Putamen (tissue), 1 donor: ENCODE measurements at regions not wholly inside any gene's neighbourhood (a gene's known extent, or its start where the extent isn't known, plus 50 kb on each side); places are given as distances from the start of the nearest gene placed in this dataset.

Source experiments
- DNase-seq: peaks from one replicate; pipeline ENCODE4 v3.0.0-alpha.2; 2016; ENCODE audit warnings: low spot score

DNA sequence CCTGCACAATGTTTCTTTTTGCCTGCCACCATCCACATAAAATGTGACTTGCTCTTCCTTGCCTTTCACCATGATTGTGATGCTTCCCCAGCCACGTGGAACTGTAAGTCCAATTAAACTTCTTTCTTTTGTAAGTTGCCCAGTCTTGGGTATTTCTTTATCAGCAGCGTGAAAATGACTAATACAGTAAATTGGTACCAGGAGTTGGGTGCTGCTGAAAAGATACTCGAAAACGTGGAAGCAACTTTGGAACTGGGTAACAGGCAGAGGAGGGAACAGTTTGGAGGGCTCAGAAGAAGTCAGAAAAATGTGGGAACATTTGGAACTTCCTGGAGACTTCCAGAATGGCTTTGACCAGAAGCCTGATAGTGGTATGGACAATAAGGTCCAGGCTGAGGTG is 425.3 kb downstream of the GPATCH2 start:
- no peak for DNase-seq

DNA sequence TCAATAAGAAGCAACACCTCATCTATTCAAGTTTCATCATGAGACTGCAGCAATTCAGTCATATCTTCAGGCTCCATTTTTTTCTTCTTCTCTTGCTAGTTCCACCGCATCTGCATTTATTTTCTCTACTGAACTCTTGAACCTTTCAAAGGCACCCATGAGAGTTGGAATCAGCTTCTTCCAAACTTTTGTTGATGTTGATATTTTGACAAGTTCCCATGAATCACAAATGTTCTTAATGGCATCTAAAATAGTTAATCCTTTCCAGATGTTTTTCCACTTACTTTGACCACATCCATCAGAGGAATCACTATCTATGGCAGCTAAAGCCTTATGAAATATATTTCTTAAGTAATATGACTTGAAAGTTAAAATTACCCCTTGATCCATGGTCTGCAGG is 434.3 kb downstream of the GPATCH2 start:
- DNase-seq, result no peak

- no peak for DNase-seq
Observed at GRCh38 chr1:217193151-217193550, 437.7 kb downstream of the GPATCH2 start.

DNA sequence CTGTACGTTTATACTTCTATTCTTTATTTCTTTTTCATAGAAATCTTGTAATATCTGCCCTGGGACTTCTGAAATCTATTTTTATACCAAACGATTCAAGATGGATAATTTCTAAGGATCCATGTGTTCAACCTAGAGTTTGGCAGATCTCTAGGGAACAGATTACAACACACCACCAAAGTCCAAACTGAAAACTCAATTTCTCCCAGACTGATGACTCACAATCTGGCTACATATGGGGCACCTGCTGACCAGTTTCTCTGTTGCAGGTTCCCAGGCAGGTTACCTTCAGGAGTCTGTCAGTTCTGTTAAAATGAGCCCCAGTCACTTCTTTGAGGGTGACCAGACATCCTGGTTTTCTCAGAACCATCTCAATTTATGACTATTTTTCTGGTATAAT is 439.4 kb downstream of the GPATCH2 start:
- DNase-seq, result no peak

- no peak for DNase-seq
Observed at GRCh38 chr1:217190359-217190758, 440.5 kb downstream of the GPATCH2 start.

DNA sequence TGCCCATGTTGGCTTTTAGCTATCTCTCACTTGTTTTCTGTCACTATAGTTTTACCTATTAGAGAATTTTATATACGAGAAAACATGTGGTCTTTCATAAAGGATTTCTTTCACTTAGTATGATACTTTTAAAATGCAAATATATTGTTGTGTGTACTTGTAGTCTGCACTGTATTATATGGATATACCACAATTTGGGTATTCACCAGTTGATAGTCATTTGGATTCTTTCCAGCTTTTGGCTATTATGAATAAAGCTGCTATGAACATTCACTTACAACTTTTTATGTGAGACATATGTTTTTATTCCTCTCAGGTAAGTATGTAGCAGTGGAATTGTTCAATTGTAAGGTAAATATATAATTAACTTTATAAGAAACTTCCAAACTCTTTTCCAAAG is 441.5 kb downstream of the GPATCH2 start:
- DNase-seq, result no peak

GRCh38 chr1:217188280-217189237 is 442.3 kb downstream of the GPATCH2 start:
- DNase-seq, result no peak

GRCh38 chr1:217186664-217187063 is 444.2 kb downstream of the GPATCH2 start:
- DNase-seq, result no peak

DNA sequence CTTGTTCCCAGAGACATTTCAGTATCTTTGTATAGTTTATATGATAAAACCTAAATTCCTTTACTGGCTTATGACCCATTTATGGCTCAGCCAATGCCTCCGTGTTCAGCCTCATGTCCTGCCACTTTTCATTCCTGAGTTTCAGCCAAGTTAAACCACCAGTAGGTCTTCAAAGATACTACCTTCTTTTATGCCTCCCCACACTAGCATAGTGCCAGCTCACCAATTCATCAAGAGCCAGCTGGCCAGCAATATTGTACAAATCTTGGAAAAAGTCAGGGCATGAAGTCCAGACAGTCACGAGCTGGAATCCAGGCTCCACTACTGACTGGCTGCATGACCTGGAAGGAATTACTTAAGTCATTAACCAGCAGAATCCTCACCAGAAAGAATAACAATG is 446.0 kb downstream of the GPATCH2 start:
- DNase-seq, result no peak

DNA sequence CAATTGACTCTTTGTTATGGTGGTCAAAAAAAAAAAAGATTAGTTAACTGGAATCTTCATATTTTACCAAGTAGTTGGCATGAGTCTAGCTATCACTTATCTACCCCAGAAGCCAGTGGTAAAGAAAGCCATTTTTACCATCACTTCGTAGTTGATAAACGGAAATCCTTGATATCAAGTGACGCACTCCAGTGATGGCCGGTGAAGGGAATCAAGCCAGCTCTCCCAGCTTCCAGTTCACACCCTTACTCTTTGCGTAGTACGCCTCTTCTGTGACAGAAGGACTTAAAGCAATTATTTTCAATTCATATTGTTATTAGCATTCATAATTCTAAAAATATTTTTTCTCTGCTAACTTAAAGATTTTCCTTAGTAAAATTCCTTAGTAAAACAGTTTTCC is 447.9 kb downstream of the GPATCH2 start:
- DNase-seq, result no peak

GRCh38 chr1:217181756-217182155 is 449.1 kb downstream of the GPATCH2 start:
- no peak for DNase-seq

GRCh38 chr1:217181176-217181746 is 449.6 kb downstream of the GPATCH2 start:
- no peak for DNase-seq

- no peak for DNase-seq
Observed at GRCh38 chr1:217180443-217180842, 450.4 kb downstream of the GPATCH2 start.

GRCh38 chr1:217164403-217164802 is 441.2 kb upstream of the ESRRG start:
- no peak for DNase-seq

DNA sequence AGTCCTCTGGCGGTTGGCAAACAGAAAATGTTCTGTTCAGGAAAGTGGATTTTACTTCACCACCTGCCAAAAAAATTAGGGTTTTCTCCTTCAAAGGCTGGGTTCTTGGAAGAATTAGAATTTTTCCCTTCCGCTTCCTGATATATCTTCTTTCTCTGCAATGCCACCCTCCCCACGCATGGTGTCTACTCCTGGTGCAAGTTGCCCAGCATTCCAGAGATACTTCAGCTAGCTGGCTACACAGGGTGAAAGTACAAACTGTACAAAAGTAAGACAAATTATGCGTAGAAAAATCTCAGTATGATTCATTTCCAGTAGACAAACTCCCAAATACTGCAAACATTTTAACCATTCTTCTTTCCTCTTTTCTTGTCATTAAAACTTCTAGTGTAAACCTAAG is 430.1 kb upstream of the ESRRG start:
- DNase-seq, result no peak

DNA sequence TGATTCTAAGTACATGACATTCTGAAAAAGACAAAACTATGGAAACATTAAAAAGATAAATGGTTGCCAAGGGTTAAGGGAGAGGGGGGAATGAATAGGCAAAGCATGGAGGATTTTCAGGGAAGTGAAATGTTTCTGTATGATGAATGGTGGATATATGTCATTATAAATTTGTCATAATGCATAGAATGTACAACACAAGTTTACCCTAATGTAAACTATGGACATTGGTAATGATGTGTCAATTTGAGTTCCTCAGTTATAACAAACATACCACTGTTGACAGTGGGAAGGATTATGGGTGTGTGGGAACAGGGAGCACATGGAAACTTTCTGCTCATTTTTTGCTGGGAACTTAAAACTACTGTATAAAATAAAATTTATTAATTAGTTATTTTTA is 427.1 kb upstream of the ESRRG start:
- DNase-seq, result no peak

DNA sequence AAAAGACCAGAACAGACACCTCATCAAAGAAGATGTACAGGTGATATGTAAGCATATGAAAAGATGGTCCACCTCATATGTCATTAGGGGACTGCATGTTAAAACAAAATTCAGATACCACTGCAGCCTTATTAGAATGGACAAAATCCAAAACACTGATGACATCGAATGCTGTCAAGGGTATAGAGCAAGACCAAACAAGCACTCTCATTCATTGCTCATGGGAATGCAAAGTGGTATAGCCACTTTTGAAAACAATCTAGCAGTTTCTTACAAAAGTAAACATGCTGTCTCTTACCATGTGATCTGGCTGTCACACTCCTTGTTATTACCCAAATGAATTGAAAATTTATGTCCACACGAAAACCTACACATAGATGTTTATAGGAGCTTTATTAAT is 426.6 kb upstream of the ESRRG start:
- no peak for DNase-seq

- no peak for DNase-seq
Observed at GRCh38 chr1:217141711-217142110, 418.5 kb upstream of the ESRRG start.

- no peak for DNase-seq
Observed at GRCh38 chr1:217140041-217140901, 417.0 kb upstream of the ESRRG start.

- no peak for DNase-seq
Observed at GRCh38 chr1:217139513-217139912, 416.3 kb upstream of the ESRRG start.

DNA sequence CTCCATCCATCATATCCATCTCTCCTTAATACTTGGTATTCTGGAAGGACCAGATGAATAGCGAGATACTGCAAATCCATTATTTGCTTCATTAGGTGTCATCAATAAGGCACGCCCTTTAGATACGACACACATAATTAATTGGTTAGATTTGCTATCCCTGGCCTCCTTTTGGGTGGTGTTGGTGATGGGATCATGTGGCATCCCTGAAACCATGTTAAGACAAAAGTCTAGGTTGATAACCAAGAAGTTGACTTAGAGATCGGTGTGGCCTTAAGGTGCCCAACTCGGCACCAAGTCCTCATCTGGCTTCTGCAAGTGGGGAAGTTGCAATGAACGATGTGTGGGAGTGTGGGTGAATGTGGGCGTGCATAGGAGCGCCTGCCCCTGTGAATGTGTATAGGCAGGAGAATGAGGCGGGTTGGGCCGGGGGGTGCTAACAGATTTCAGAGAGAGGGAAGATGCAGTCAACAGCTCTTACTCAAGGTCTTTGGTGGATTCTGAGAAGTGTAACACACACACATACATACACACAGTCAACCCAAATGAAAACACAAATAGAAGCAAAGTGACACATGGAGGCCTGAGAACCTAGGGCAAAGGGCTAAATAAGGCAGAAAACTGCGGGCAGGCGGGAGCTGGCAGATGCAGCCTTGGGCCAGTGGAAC is 415.7 kb upstream of the ESRRG start:
- no peak for DNase-seq

DNA sequence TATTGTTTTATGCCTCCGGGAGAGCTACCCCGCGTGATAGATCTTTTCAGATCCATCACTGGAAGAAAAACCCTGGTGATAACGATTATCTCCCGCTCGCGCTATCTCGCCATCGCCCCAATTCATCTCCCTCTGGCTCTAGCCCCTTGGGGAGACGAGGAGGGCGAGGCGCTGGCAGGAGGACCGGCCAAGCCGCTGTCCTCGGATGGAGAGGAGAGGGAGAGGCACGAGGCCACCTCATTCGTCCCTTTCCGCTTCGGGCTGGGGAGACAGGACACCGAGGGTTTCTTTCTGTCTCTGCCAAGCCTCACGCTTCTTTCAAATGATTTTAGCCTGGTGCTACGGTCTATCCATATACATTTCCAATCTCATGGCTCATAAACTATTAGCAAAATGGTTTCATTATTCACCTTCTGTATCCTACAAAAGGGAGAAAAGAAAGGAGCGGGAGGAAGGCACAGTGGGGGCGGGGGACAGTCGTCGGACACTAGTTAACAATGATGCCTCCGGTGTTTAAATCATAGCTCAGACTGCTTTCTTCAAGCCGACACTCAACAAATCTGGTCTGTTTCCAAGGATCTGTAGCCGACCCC is 415.0 kb upstream of the ESRRG start:
- no peak for DNase-seq
